Tibial nerve (tissue), 4 donors: ENCODE measurements at regions not wholly inside any gene's neighbourhood (a gene's known extent, or its start where the extent isn't known, plus 50 kb on each side); places are given as distances from the start of the nearest gene placed in this dataset.

Experiments used
- DNase-seq, 2 donors: peaks; one replicate each; pipeline ENCODE4 v3.0.0-alpha.2; 2019; ENCODE audit warnings: low spot score in 2 of 2
- H3K27ac ChIP-seq, 4 donors: fragments of 200-600 bp; sonication (generic) in 3 of 4; one replicate each; pipeline ENCODE4 v1.5.1; 2017 to 2019; ENCODE audit warnings: mild to moderate bottlenecking in 1 of 4
- H3K27me3 ChIP-seq, 2 donors: fragments of 200-600 bp; sonication (generic) in 1 of 2; one replicate each; pipeline versions ENCODE4 v1.5.1 to v1.6.0; 2017 to 2019
- H3K36me3 ChIP-seq, 3 donors: fragments of 200-600 bp; sonication (generic); one replicate each; pipeline ENCODE4 v1.5.1; 2018 to 2019
- H3K4me1 ChIP-seq, 4 donors: fragments of 200-600 bp; sonication (generic) in 3 of 4; one replicate each; pipeline ENCODE4 v1.5.1; 2017 to 2019
- H3K4me3 ChIP-seq, 4 donors: fragments of 200-600 bp; sonication (generic) in 3 of 4; one replicate each; pipeline ENCODE4 v1.5.1; 2017 to 2019; ENCODE audit warnings: mild to moderate bottlenecking in 1 of 4, moderate library complexity in 1 of 4
- H3K9me3 ChIP-seq, 4 donors: fragments of 200-600 bp; sonication (generic) in 3 of 4; one replicate each; pipeline ENCODE4 v1.5.1; 2017 to 2019
- CTCF ChIP-seq, 5 experiments: fragments of 200-600 bp in 3 of 5; fragments of 450-650 bp in 2 of 5; sonication (generic) in 3 of 5; IDR thresholded peaks; one replicate each; pipeline ENCODE4 v1.5.1; 2016 to 2019; ENCODE audit warnings: antibody characterized with exemption in 5 of 5, mild to moderate bottlenecking in 3 of 5, moderate library complexity in 2 of 5
- EP300 ChIP-seq, 2 donors: sonication (generic); formaldehyde crosslinking; IDR thresholded peaks; one replicate each; pipeline ENCODE4 v1.6.1; 2017; ENCODE audit warnings: antibody characterized with exemption in 2 of 2, mild to moderate bottlenecking in 1 of 2
- POLR2A ChIP-seq, 2 donors: fragments of 450-650 bp; IDR thresholded peaks; one replicate each; pipeline ENCODE4 v1.6.1; 2017; ENCODE audit warnings: antibody characterized with exemption in 2 of 2, mild to moderate bottlenecking in 2 of 2, moderate library complexity in 2 of 2
- WGBS, 2 donors: methylation state at CpG; one replicate each; pipeline ENCODE4 v1.1.5; 2018; 5-methylcytosine and 5-hydroxymethylcytosine counted together

GRCh38 chr4:152188801-152189200 is 347.1 kb downstream of the FBXW7 start:
- WGBS, 2 donors = 41 to 82% methylated on average over 3 of the region's 4 CpGs
- no peak overlapping the region for H3K27ac ChIP-seq
- no peaks in the 10 kb centered on the region for H3K9me3 ChIP-seq
- DNase-seq = no peak
- H3K36me3 ChIP-seq = no peaks in the 10 kb centered on the region
- H3K27me3 ChIP-seq = no peaks in the 10 kb centered on the region
- H3K4me1 ChIP-seq = no peaks in the 10 kb centered on the region
- no peak overlapping the region for H3K4me3 ChIP-seq
- TF ChIP-seq CTCF (IDR thresholded peaks at IDR 0.05) (no peak), EP300 (IDR thresholded peaks at IDR 0.05) (no peak), POLR2A (IDR thresholded peaks at IDR 0.05) (no peak)

- 69 to 85% methylated on average over 3 of the region's 3 CpGs for WGBS, 2 donors
- Histone ChIP-seq H3K4me3 (no peak overlapping the region), H3K36me3 (no peaks in the 10 kb centered on the region), H3K4me1 (no peaks in the 10 kb centered on the region), H3K27me3 (no peaks in the 10 kb centered on the region), H3K9me3 (no peaks in the 10 kb centered on the region), H3K27ac (no peak overlapping the region)
- DNase-seq = no peak
- TF ChIP-seq EP300 (IDR thresholded peaks at IDR 0.05) (no peak), POLR2A (IDR thresholded peaks at IDR 0.05) (no peak), CTCF (IDR thresholded peaks at IDR 0.05) (no peak)
Measured at GRCh38 chr4:152187693-152188092, 348.2 kb downstream of the FBXW7 start.

- no peak for DNase-seq
- Histone ChIP-seq H3K27me3 (no peaks in the 10 kb centered on the region), H3K36me3 (no peaks in the 10 kb centered on the region), H3K4me3 (no peak overlapping the region), H3K27ac (no peak overlapping the region), H3K4me1 (no peaks in the 10 kb centered on the region), H3K9me3 (no peaks in the 10 kb centered on the region)
- WGBS, 2 donors = 75 to 80% methylated on average over 8 of the region's 8 CpGs
- TF ChIP-seq EP300 (IDR thresholded peaks at IDR 0.05) (no peak), POLR2A (IDR thresholded peaks at IDR 0.05) (no peak), CTCF (IDR thresholded peaks at IDR 0.05) (no peak)
Measured at GRCh38 chr4:152185786-152186550, 349.9 kb downstream of the FBXW7 start.

GRCh38 chr4:152181150-152181549 is 354.7 kb downstream of the FBXW7 start:
- H3K9me3 ChIP-seq = no peaks in the 10 kb centered on the region
- DNase-seq = no peak
- WGBS, 2 donors = 85 to 90% methylated on average over 7 of the region's 7 CpGs

More at GRCh38 chr4:152181150-152181549, 354.7 kb downstream of the FBXW7 start:
- Histone ChIP-seq H3K27ac (no peak overlapping the region), H3K27me3 (no peaks in the 10 kb centered on the region), H3K36me3 (no peaks in the 10 kb centered on the region), H3K4me1 (no peaks in the 10 kb centered on the region), H3K4me3 (no peak overlapping the region)
- TF ChIP-seq CTCF (IDR thresholded peaks at IDR 0.05) (no peak), EP300 (IDR thresholded peaks at IDR 0.05) (no peak), POLR2A (IDR thresholded peaks at IDR 0.05) (no peak)
